GM12892 (cell line): ENCODE measurements at regions not wholly inside any gene's neighbourhood (a gene's known extent, or its start where the extent isn't known, plus 50 kb on each side); places are given as distances from the start of the nearest gene placed in this dataset.

Experiments used
- DNase-seq: peaks from one replicate; pipeline ENCODE4 v3.0.0; 2011; ENCODE audit not compliant: insufficient read length
- FAIRE-seq: peaks from 2 replicates; lab custom pipeline; 2011; peaks lifted over from hg19 to GRCh38; lab: Jason Lieb, UNC
- POLR2A ChIP-seq: IDR thresholded peaks from 2 replicates; pipeline ENCODE4 v1.6.1; 2011; ENCODE audit warnings: low read depth, low read length, control low read depth
- POLR2AphosphoS5 ChIP-seq: IDR thresholded peaks from 2 replicates; pipeline ENCODE4 v1.6.1; 2011; ENCODE audit warnings: low read depth, low read length, control low read depth
- TAF1 ChIP-seq: IDR thresholded peaks from 2 replicates; pipeline ENCODE4 v1.6.1; 2011; ENCODE audit warnings: low read depth, mild to moderate bottlenecking, control low read depth, low read length, borderline replicate concordance

DNA sequence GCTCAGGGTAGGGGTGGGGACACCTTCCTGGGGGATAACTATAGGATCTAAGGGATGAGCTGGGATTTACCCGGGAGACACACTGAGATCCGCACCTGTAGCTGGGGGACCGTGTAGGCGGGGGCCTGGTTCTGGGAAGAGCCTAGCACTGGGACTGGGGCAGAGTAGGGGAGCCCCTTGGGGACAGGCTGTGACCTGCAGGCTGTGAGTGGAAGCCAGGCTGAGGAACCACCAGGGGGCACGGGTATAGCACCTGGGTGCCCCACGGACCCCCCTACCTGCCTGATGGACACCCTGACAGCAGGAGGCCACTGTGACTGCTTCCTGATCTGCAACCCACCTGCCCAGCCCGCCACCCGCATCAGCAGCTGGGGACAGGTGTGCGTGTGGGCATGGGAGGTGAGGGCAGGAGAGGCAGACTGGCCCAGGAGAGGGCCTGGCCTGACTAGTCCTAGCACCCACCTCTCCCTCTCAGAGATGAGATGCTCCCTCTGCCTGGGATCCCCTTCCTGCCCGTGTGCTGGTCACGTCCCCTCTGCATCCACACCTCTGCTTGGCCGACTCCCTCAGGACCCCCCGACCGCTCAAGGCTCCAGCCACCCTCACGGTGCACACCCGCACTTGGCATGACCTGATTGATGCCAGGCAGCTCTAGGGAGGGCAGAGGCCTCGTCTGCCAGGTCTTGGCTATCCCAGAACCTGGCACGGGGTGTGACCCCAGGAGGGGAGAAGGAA lies 94.2 kb upstream of the NKX1-1 start:
- TF ChIP-seq POLR2AphosphoS5, result no peak
- no peak for FAIRE-seq
- no peak for DNase-seq

DNA sequence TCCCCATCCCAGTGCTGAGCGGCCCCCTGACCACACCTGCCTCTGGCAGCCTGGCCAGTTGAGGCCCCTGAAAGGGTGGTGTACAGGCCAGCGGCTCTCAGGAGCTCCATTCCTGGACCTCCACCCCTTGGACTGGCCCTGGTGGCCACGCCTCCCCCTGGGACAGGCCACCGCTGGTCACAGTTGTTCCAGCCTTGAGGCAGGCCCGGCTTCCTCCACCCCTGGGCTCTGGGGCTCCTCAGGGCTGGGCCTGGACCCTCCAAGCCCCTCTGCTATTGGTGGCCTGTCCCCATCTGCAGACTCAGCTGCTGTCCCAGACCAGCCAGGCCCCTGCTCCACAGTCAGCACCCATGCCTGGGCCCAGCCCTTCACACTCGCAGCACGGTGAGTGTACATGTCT lies 93.2 kb upstream of the NKX1-1 start:
- TF ChIP-seq POLR2A (no peak), POLR2AphosphoS5 (no peak), TAF1 (no peak)
- FAIRE-seq (no peak), DNase-seq (no peak)

DNA sequence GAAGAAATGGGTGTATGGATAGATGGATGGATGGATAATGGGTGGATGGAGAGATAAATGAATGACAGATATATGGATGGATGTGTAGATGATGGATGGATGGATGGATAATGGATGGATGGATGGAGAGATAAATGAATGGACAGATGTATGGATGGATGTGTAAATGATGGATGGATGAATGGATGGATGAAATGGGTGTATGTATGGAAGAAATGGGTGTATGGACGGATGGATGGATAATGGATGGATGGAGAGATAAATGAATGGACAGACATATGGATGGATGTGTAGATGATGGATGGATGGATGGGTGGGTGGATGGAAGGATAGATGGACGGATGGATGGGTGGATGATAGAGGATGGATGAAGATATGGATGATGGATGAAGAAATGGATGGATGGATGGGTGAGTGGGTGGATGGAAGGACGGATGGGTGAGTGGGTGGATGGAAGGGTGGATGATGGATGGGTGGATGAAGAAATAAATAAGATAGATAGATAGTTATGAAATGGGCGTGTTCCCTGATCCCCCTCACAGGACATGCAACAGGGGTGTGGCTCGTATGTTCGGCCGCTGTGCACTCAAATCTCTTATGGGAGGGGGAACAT lies 91.1 kb upstream of the NKX1-1 start:
- DNase-seq (no peak), FAIRE-seq (no peak)
- TF ChIP-seq POLR2AphosphoS5 (no peak), POLR2A (no peak), TAF1 (no peak)

DNA sequence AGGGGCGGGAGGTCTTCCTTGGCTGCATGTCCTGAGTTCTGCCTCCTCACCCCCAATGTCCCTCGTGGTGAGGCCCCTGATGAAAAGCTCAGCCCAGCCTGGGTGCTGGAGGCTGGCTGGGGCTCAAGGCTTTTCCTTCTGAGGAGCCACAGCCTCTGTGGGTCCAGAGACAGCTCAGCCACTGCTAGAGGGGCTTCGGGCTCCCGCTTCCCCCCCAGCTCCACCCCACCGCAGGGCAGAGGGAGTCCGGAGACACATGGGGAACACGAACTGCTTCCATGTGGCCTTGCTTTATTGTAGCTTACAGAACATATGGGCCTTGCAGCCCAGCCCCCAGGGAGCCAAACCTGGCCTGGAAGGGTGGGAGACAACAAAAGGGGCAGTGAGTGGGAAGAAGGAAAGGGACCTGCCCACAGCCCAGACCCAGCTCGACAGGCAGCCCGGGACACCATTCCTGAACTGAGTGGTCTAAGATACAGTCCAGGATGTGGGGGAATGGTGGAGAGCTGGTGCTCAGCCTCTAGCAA lies 89.9 kb upstream of the NKX1-1 start:
- TF ChIP-seq POLR2A (no peak), TAF1 (no peak), POLR2AphosphoS5 (no peak)
- FAIRE-seq (no peak), DNase-seq (no peak)

DNA sequence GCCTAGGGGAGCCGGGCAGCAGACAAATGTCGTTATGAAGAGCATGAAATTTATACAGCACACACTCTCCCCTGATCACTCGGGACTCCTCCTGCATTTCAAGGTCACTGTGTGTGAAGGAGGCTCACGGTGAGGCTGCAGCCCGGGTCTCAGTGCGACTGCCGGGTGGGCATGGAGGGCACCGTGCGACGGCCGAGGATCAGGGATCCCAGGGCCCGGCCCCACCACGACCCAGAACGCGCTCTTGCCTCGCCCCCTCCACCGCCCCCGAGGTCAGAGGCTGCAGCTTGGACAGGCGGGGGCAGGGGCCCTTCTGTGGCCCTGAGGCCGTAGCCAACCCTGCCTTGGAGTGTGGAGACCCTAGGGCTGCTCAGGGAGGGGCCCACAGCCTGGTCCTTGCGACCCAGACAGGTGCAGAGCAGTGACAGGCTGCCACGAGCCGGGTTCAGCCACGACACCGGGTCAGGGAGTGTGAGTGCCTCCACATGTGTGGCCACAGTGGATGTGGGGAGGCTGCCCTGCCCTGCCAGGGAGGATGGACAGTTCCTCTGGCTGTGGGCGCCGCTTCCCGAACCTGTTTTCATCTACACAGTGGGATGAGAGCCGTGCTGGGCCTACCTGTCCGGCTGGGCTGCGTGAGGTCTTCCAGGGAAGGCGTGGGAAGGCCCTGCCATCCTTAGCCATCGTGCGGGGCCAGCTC lies 89.3 kb upstream of the NKX1-1 start:
- FAIRE-seq, result no peak
- no peak for DNase-seq
- TF ChIP-seq POLR2A, result no peak

DNA sequence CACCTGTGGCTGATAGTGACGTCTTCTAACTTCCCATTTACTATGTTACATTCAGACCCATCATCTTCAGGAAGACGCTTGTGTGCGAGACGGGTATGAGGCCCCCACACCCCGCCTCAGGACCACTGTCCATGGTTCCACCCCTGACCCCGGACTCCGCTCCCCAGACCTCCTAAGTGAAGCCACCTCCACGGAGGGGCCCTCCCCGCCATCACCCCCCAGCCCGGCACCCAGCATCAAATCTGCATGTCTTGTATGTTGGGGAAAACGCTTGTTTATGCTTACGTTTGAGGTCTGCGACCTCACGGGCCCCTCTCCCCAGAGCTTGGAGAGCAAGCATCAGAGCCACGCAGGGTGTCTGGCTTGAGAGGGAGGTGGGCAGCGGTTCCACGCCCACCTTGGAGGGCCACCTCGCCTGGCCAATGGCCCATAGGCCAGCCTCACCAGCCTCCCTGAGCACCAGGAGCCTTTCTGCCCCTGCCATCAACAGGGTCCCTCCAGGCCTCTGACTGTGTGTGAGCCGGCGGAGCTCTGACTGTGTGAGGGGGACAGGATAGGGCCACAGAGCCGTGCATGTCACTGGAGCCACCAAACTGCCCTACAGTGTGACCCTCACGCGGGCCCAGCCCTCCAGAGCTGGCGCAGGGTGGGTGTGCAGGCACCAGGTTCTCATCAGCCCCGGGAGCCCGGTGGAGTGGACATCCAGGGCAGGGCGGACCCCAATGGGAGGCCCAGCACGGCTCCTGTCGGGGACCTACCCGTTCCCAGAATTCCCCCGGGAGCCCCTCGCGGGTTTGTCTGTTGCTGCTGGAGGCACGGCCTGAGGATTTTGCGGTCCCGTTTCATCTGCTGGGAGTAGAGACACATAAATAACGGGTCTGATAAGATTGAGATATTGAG lies 88.4 kb upstream of the NKX1-1 start:
- DNase-seq (no peak), FAIRE-seq (no peak)
- TF ChIP-seq POLR2AphosphoS5 (no peak), TAF1 (no peak), POLR2A (no peak)

DNA sequence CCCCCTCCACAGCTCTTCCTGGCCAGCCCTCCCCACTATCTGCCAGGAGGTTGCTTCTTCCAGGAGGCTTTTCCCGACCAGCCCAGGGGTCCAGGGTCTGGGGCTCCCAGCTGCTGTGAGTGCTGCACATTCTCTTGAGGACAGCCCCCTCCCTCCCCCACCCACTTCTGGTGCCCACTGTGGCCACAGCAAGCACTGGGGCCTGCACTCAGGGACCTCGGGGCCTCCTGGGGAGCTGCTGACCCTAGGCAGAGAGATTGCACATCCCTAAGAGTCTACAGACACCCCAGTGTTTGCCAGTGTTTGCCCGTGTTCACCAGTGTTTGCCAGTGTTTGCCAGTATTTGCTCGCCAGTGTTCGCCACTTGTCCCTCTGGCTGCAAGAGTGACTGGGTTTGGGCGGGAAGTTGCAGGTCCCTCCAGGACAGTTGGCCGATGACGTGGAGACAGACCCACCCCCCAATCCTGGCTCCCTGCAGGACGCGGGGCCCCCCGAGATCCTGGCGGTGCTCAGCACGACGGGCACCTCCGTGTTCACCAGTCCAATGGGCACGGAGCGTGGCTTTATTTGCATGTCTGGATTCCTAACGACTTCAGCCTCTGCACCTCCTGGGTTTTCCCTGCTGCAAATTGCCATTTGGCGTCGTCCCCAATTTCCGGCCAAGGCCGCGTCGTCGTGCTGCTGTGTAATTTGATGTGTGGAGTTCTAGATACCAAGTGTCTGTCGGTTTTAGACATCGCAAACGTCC lies 87.5 kb upstream of the NKX1-1 start:
- DNase-seq, result no peak
- no peak for FAIRE-seq
- TF ChIP-seq TAF1 (no peak), POLR2A (no peak), POLR2AphosphoS5 (no peak)

DNA sequence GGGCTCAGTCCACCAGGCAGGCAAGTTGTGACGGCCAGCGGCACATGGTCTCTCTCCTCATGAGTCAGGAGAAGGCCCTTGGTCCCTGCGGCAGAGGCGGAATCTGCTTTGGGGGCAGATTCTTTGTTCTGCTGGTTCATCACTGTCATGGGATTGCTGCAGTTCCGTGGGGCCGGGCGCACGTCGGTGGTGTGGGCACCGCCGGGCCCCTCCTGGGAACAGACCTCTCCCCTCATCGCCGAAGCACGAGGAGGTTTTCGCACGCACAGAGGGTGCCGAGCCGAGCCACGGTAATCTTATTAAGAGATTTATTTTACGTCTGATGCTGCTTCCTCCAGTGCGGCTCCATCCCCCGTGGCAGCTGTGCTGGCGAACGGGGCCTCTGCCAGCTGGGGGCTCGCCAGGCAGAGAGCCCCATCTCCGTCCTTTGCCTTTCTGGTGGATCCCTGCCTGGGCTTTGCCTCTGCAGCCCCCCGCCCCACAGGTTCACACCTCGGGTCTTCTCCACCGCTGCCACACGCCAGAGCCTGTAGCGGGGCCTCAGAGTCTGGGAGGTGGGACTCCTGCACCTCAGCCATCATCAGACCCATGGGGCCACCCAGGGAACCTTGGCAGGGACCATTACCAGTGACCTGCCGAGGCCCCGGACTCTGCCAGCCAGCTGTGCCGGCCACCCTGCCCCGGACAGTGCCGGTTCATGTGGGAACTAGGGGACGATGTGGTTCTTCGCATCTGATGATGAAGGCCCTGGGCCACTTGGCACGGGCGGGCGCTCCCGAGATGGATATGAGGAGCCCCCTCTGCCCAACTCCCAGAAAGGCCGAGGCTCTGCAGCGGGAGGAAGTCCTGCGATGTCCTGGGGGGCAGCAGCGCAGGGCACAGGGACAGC lies 86.7 kb upstream of the NKX1-1 start:
- DNase-seq, result no peak
- no peak for FAIRE-seq

DNA sequence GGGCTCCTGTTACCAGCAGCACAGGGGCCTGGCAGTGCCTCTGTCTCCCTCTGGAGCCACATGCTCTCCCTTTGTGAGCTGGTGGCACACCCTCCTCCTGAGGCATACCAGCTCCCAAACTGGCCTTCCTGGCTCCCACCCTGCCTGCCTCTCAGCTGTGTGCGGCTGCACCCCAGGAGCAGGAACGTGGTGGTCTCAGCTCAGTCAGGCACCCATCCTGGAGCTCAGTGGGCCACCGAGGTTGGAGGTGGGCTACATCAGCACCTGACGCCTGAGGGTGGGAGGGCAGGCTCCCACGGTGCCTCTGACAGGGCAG lies 85.9 kb upstream of the NKX1-1 start:
- FAIRE-seq (no peak), DNase-seq (no peak)
- TF ChIP-seq POLR2AphosphoS5 (no peak), TAF1 (no peak), POLR2A (no peak)

More for the DNA sequence above, 86.7 kb upstream of the NKX1-1 start:
- TF ChIP-seq POLR2A (no peak), POLR2AphosphoS5 (no peak), TAF1 (no peak)
